H9 (cell line): ENCODE measurements at regions not wholly inside any gene's neighbourhood (a gene's known extent, or its start where the extent isn't known, plus 50 kb on each side); places are given as distances from the start of the nearest gene placed in this dataset.

Source experiments
- DNase-seq: peaks from one replicate; pipeline ENCODE4 v3.0.0-alpha.2; 2017
- H2AFZ ChIP-seq: one replicate; pipeline ENCODE4 v1.6.1; 2013; ENCODE audit warnings: mild to moderate bottlenecking, low read length, control low read depth, moderate library complexity
- H2AK5ac ChIP-seq: 2 replicates; pipeline ENCODE4 v1.6.1; 2013; ENCODE audit warnings: low read length, control low read depth, mixed read lengths; ENCODE audit not compliant: insufficient read length
- H2BK120ac ChIP-seq: one replicate; pipeline ENCODE4 v1.6.1; 2013; ENCODE audit warnings: low read depth, mild to moderate bottlenecking, low read length, control low read depth, inconsistent platforms; ENCODE audit not compliant: poor library complexity, severe bottlenecking
- H2BK12ac ChIP-seq: 2 replicates; pipeline ENCODE4 v1.6.1; 2013; ENCODE audit warnings: low read length, control low read depth, mixed read lengths, low read depth; ENCODE audit not compliant: insufficient read length
- H2BK15ac ChIP-seq: 2 replicates; pipeline ENCODE4 v1.6.1; 2013; ENCODE audit warnings: low read depth, low read length, control low read depth
- H2BK20ac ChIP-seq: one replicate; pipeline ENCODE4 v1.6.1; 2013; ENCODE audit warnings: low read depth, mild to moderate bottlenecking, low read length, control low read depth, inconsistent platforms; ENCODE audit not compliant: poor library complexity, severe bottlenecking
- H2BK5ac ChIP-seq: 2 replicates; pipeline ENCODE4 v1.6.1; 2013; ENCODE audit warnings: low read length, control low read depth, mixed read lengths; ENCODE audit not compliant: insufficient read length
- H3K14ac ChIP-seq: 2 replicates; pipeline ENCODE4 v1.6.1; 2013; ENCODE audit warnings: low read length, control low read depth; ENCODE audit not compliant: insufficient read depth
- H3K18ac ChIP-seq: 2 replicates; pipeline ENCODE4 v1.6.1; 2013; ENCODE audit warnings: low read depth, mild to moderate bottlenecking, mixed read lengths, low read length, control low read depth; ENCODE audit not compliant: insufficient read length
- H3K23ac ChIP-seq: 2 replicates; pipeline ENCODE4 v1.6.1; 2013; ENCODE audit warnings: low read length, control low read depth, mixed read lengths, low read depth; ENCODE audit not compliant: insufficient read length
- H3K23me2 ChIP-seq: 2 replicates; pipeline ENCODE4 v1.6.1; 2013; ENCODE audit warnings: low read depth, mild to moderate bottlenecking, mixed read lengths, low read length, control low read depth; ENCODE audit not compliant: insufficient read length, poor library complexity, severe bottlenecking
- H3K27ac ChIP-seq: 2 replicates; pipeline ENCODE4 v1.5.1; 2013; ENCODE audit warnings: low read length, control low read depth, mixed read lengths, low read depth; ENCODE audit not compliant: insufficient read length
- H3K27me3 ChIP-seq: 2 replicates; pipeline ENCODE4 v1.6.1; 2013; ENCODE audit warnings: low read length, control low read depth, inconsistent platforms; ENCODE audit not compliant: insufficient read depth
- H3K4ac ChIP-seq: 2 replicates; pipeline ENCODE4 v1.6.1; 2013; ENCODE audit warnings: low read depth, mild to moderate bottlenecking, control low read depth, inconsistent platforms, low read length, moderate library complexity
- H3K4me1 ChIP-seq: 2 replicates; pipeline ENCODE4 v1.6.1; 2013; ENCODE audit warnings: low read length, control low read depth, inconsistent platforms; ENCODE audit not compliant: insufficient read depth
- H3K4me2 ChIP-seq: 2 replicates; pipeline ENCODE4 v1.6.1; 2013; ENCODE audit warnings: low read length, control low read depth, mixed read lengths; ENCODE audit not compliant: insufficient read length, insufficient read depth
- H3K56ac ChIP-seq: 2 replicates; pipeline ENCODE4 v1.6.1; 2013; ENCODE audit warnings: low read depth, mild to moderate bottlenecking, mixed read lengths, low read length, control low read depth; ENCODE audit not compliant: insufficient read length
- H3K79me1 ChIP-seq: 2 replicates; pipeline ENCODE4 v1.6.1; 2013; ENCODE audit warnings: low read depth, mild to moderate bottlenecking, moderate library complexity, low read length, control low read depth, inconsistent platforms; ENCODE audit not compliant: insufficient read depth, poor library complexity, severe bottlenecking
- H3K79me2 ChIP-seq: 2 replicates; pipeline ENCODE4 v1.6.1; 2013; ENCODE audit warnings: low read length, control low read depth, inconsistent platforms; ENCODE audit not compliant: insufficient read depth
- H3K9ac ChIP-seq: 2 replicates; pipeline ENCODE4 v1.6.1; 2013; ENCODE audit warnings: low read length, control low read depth, mixed read lengths; ENCODE audit not compliant: insufficient read length; ENCODE audit errors: extremely low read depth
- H3K9me3 ChIP-seq: one replicate; pipeline ENCODE4 v1.6.1; 2013; ENCODE audit warnings: low read depth, low read length, inconsistent platforms; ENCODE audit not compliant: control insufficient read depth
- H3T11ph ChIP-seq: one replicate; pipeline ENCODE4 v1.6.1; 2013; ENCODE audit warnings: mild to moderate bottlenecking, low read length, control low read depth, inconsistent platforms
- H4K20me1 ChIP-seq: one replicate; pipeline ENCODE4 v1.6.1; 2013; ENCODE audit not compliant: control insufficient read depth, insufficient read length, insufficient read depth
- H4K5ac ChIP-seq: 2 replicates; pipeline ENCODE4 v1.6.1; 2013; ENCODE audit warnings: low read depth, mild to moderate bottlenecking, mixed read lengths, low read length, control low read depth; ENCODE audit not compliant: insufficient read length
- H4K8ac ChIP-seq: replicated peaks from 2 replicates; pipeline ENCODE4 v1.6.1; 2013; ENCODE audit warnings: low read length, control low read depth, mixed read lengths, low read depth; ENCODE audit not compliant: insufficient read length
- H4K91ac ChIP-seq: 2 replicates; pipeline ENCODE4 v1.6.1; 2013; ENCODE audit warnings: low read depth, mild to moderate bottlenecking, moderate library complexity, mixed read lengths, low read length, control low read depth; ENCODE audit not compliant: insufficient read length
- H3K27ac Mint-ChIP-seq, 3 experiments: 2 replicates in 2 of 3; 3 replicates in 1 of 3; pipeline ENCODE4 v1.8.0; 2020 to 2021; ENCODE audit warnings: mixed read lengths in 3 of 3, mild to moderate bottlenecking in 1 of 3, moderate library complexity in 1 of 3
- H3K27me3 Mint-ChIP-seq: 2 replicates; pipeline ENCODE4 v1.8.0; 2021; ENCODE audit warnings: low read depth, mild to moderate bottlenecking, moderate library complexity, mixed read lengths
- H3K36me3 Mint-ChIP-seq, 3 experiments: 2 replicates in 2 of 3; 3 replicates in 1 of 3; pipeline ENCODE4 v1.8.0; 2020 to 2021; ENCODE audit warnings: low read depth in 3 of 3, mixed read lengths in 3 of 3; ENCODE audit not compliant: insufficient read depth in 1 of 3
- H3K4me1 Mint-ChIP-seq, 2 experiments: 2 replicates each; pipeline ENCODE4 v1.8.0; 2020; ENCODE audit warnings: mixed read lengths in 2 of 2
- H3K4me3 Mint-ChIP-seq, 2 experiments: 2 replicates in 1 of 2; 3 replicates in 1 of 2; pipeline ENCODE4 v1.8.0; 2020 to 2021; ENCODE audit warnings: mild to moderate bottlenecking in 2 of 2, mixed read lengths in 2 of 2, moderate library complexity in 1 of 2
- H3K9me3 Mint-ChIP-seq, 2 experiments: 2 replicates in 1 of 2; 3 replicates in 1 of 2; pipeline ENCODE4 v1.8.0; 2020; ENCODE audit warnings: mild to moderate bottlenecking in 2 of 2, mixed read lengths in 2 of 2, moderate library complexity in 1 of 2
- CTCF ChIP-seq: fragments of 200-600 bp; sonication (generic); conservative IDR thresholded peaks from 3 replicates; pipeline ENCODE4 v1.8.0; 2021; ENCODE audit warnings: antibody characterized with exemption, mild to moderate bottlenecking
- WGBS: extraction: QIAGEN DNeasy Blood & Tissue Kit; methylation state at CpG from one replicate; pipeline ENCODE4 v1.1.7; 2013; ENCODE audit warnings: missing lambda C conversion rate, low lambda C conversion rate, mixed read lengths; ENCODE audit not compliant: insufficient read length; ENCODE audit errors: extremely low coverage; 5-methylcytosine and 5-hydroxymethylcytosine counted together

- Mint-ChIP-seq H3K27ac (no peak overlapping the region), H3K4me1 (peaks cover 0 to 9% of the 10 kb centered on the region in 2 experiments; a peak in 3 of 4 replicates), H3K36me3 (no peaks in the 10 kb centered on the region), H3K27me3 (no peaks in the 10 kb centered on the region; the same call in 1 of the 2 replicates), H3K4me3 (no peak overlapping the region), H3K9me3 (no peaks in the 10 kb centered on the region; a peak in 2 of 5 replicates)
- no peak overlapping the region for H3K4ac ChIP-seq
- H3K27ac ChIP-seq, result no peak overlapping the region
- H3T11ph ChIP-seq, result no peak overlapping the region
- H3K79me1 ChIP-seq, result no peaks in the 10 kb centered on the region
- H3K23ac ChIP-seq, result no peak overlapping the region
- no peaks in the 10 kb centered on the region for H3K23me2 ChIP-seq
- no peak overlapping the region for H4K91ac ChIP-seq
- DNase-seq, result no peak
- no peak overlapping the region for H3K18ac ChIP-seq
- H2BK20ac ChIP-seq, result no peak overlapping the region
- H4K5ac ChIP-seq, result no peak overlapping the region
- H3K4me1 ChIP-seq, result no peaks in the 10 kb centered on the region
- H3K56ac ChIP-seq, result no peak overlapping the region
- H2BK15ac ChIP-seq, result no peak overlapping the region
- H3K9me3 ChIP-seq, result no peaks in the 10 kb centered on the region
- H2AFZ ChIP-seq, result no peak overlapping the region
- H3K9ac ChIP-seq, result no peak overlapping the region
- no CpG with 5 or more reads among the region's 10 CpGs for WGBS
- no peak overlapping the region for H2BK5ac ChIP-seq
- H4K8ac ChIP-seq, result no peak overlapping the region
- H2AK5ac ChIP-seq, result no peak overlapping the region
- H2BK120ac ChIP-seq, result no peak overlapping the region
- no peaks in the 10 kb centered on the region for H4K20me1 ChIP-seq
- no peaks in the 10 kb centered on the region for H3K79me2 ChIP-seq
- no peak overlapping the region for H3K4me2 ChIP-seq
- H2BK12ac ChIP-seq, result no peak overlapping the region
- no peak overlapping the region; the same call in 1 of the 2 replicates for H3K14ac ChIP-seq
- H3K27me3 ChIP-seq, result no peaks in the 10 kb centered on the region
- TF ChIP-seq CTCF, result no peak
Observed at GRCh38 chr2:15689654-15690053, 98.0 kb downstream of the DDX1 start.
